Prostate gland (tissue), 2 donors: ENCODE measurements at regions not wholly inside any gene's neighbourhood (a gene's known extent, or its start where the extent isn't known, plus 50 kb on each side); places are given as distances from the start of the nearest gene placed in this dataset.

ENCODE experiments used
- DNase-seq: peaks from one replicate; pipeline ENCODE4 v3.0.0-alpha.2; 2019; ENCODE audit warnings: low spot score
- H3K27ac ChIP-seq, 2 donors: fragments of 200-600 bp; sonication (generic); 2 replicates each; pipeline ENCODE4 v1.5.1; 2017 to 2019
- H3K27me3 ChIP-seq: fragments of 200-600 bp; sonication (generic); replicated peaks from 2 replicates; pipeline ENCODE4 v1.5.1; 2019; ENCODE audit not compliant: insufficient read depth
- H3K36me3 ChIP-seq, 2 donors: fragments of 200-600 bp; sonication (generic); 1 replicate in 1 of 2; 2 replicates in 1 of 2; pipeline versions ENCODE4 v1.5.1 to v1.8.1; 2017 to 2019
- H3K4me1 ChIP-seq: fragments of 200-600 bp; sonication (generic); replicated peaks from 2 replicates; pipeline ENCODE4 v1.5.1; 2019
- H3K4me3 ChIP-seq, 2 donors: fragments of 200-600 bp; sonication (generic); 2 replicates each; pipeline ENCODE4 v1.5.1; 2017 to 2019
- H3K9me3 ChIP-seq: fragments of 200-600 bp; sonication (generic); 2 replicates; pipeline ENCODE4 v1.5.1; 2017
- POLR2A ChIP-seq: fragments of 450-650 bp; IDR thresholded peaks from one replicate; pipeline ENCODE4 v1.6.1; 2016; ENCODE audit warnings: antibody characterized with exemption, mild to moderate bottlenecking
- POLR2AphosphoS5 ChIP-seq: sonication (generic); formaldehyde crosslinking; IDR thresholded peaks from one replicate; pipeline ENCODE4 v1.6.1; 2017; ENCODE audit warnings: antibody characterized with exemption
- WGBS: methylation state at CpG from one replicate; pipeline ENCODE4 v1.1.5; 2018; 5-methylcytosine and 5-hydroxymethylcytosine counted together
- intact Hi-C: fragments of 100-400 bp; cut with DNase I; formaldehyde crosslinking; loops from one replicate; pipeline ENCODE4 v1.14.2; 2022
- TF ChIP-seq, protein P1 (sequence below), 4 experiments: fragments of 200-600 bp in 2 of 4; fragments of 450-650 bp in 2 of 4; sonication (generic) in 2 of 4; IDR thresholded peaks; 1 replicate in 3 of 4; 2 replicates in 1 of 4; pipeline ENCODE4 v1.5.1; 2016 to 2019; ENCODE audit warnings: antibody characterized with exemption in 4 of 4, mild to moderate bottlenecking in 2 of 4, moderate library complexity in 2 of 4

DNA sequence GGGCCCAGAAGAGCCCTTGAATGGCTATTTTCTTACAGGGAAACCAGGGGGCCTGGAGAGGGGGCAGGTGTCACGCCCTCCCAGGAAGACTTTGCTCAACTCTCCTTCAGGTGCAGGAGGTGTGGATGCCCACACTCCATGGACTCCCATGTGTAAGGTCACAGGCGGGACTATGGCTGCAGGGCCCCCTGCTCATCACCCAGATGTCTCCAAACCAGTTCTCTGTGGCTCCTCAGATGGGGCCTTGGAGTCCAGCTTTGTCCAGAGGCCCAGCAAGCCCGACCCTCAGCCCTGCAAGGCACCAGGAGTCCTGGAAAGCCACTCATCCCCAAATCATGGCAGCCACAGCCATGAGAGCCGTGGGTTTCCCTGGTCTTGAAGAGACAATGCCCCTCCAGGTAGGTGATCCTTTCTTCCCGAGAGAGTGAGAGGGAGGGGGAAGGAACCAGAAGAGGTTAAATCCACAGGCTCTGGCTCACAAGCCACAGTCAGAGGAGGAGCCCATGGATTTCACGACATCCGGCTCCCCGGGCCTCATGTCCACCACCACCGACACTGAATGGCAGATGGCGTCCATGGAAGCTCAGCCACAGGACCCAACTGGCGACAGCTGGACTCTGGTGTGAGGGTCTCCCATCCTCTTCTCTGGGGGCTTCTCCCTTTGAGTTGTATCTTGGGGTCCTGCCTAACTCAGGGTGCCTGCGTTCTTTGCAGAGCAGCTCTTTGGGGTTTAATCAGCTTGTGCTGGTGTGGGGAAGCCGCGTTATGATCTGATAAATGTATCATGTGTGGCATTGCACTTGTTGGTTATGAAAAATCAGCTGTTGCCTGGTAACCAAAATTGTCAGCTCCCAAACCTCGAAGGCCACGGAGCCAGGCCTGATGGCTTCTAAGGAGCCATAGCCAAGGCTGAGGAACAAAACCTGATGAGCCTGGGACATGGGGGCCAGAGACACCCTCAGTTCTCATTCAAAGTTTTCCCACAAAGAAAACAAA lies 620.4 kb downstream of the BRD1 start:
- 81% methylated on average over 15 of the region's 16 CpGs for WGBS
- Histone ChIP-seq H3K4me3 (no peak overlapping the region), H3K36me3 (no peaks in the 10 kb centered on the region), H3K4me1 (no peaks in the 10 kb centered on the region), H3K9me3 (no peaks in the 10 kb centered on the region), H3K27me3 (peaks cover 14% of the 10 kb centered on the region), H3K27ac (no peak overlapping the region)
- TF ChIP-seq, protein P1, sequence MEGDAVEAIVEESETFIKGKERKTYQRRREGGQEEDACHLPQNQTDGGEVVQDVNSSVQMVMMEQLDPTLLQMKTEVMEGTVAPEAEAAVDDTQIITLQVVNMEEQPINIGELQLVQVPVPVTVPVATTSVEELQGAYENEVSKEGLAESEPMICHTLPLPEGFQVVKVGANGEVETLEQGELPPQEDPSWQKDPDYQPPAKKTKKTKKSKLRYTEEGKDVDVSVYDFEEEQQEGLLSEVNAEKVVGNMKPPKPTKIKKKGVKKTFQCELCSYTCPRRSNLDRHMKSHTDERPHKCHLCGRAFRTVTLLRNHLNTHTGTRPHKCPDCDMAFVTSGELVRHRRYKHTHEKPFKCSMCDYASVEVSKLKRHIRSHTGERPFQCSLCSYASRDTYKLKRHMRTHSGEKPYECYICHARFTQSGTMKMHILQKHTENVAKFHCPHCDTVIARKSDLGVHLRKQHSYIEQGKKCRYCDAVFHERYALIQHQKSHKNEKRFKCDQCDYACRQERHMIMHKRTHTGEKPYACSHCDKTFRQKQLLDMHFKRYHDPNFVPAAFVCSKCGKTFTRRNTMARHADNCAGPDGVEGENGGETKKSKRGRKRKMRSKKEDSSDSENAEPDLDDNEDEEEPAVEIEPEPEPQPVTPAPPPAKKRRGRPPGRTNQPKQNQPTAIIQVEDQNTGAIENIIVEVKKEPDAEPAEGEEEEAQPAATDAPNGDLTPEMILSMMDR (IDR thresholded peaks at IDR 0.05) = no peak
- TF ChIP-seq POLR2A = no peak
- no peak for TF ChIP-seq POLR2AphosphoS5
- no peak for DNase-seq
- intact Hi-C loops = no loop called here

DNA sequence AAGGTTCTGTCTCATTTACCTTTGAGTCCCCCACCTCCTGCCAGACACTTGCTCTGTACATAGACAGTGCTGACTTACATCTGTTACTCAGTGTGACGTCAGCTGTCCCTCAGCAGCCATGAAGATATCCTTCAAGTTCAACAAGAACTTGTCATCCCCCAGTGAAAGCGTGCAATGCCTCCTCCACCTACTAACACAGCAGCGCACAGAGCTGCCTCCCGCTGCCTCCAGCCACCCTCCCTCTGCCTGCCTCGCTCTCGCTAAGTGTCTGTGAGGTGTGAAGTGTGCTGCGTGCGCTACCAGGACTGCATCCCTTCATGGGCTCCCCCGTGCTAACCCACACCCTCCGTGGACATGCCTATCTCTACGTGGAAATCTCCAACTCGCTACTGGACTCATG lies 621.4 kb downstream of the BRD1 start:
- 74% methylated on average over 12 of the region's 12 CpGs for WGBS
- no peak for DNase-seq
- TF ChIP-seq, protein P1 (IDR thresholded peaks at IDR 0.05) = no peak
- TF ChIP-seq POLR2A = no peak
- TF ChIP-seq POLR2AphosphoS5 = no peak
- no peaks in the 10 kb centered on the region for H3K4me1 ChIP-seq
- H3K27ac ChIP-seq = no peak overlapping the region
- no peak overlapping the region for H3K4me3 ChIP-seq
- H3K9me3 ChIP-seq = no peaks in the 10 kb centered on the region
- no peaks in the 10 kb centered on the region for H3K36me3 ChIP-seq
- intact Hi-C loops = no loop called here
- peaks cover 14% of the 10 kb centered on the region for H3K27me3 ChIP-seq

DNA sequence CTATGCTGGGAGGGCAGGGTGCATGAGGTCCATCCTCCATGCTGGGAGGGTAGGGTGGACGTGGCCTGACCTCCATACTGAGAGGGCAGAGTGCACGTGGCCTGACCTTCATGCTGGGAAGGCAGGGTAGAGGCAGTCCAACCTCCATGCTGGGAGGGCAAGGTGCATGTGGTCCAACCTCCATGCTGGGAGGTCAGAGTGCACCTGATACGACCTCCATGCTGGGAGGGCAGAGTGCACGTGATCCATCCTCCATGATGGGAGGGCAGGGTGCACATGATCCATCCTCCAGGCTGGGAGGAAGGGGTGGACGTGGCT lies 622.2 kb downstream of the BRD1 start:
- intact Hi-C loops = no loop called here
- no peak for TF ChIP-seq POLR2AphosphoS5
- TF ChIP-seq, protein P1 (IDR thresholded peaks at IDR 0.05) = no peak
- no peak for TF ChIP-seq POLR2A
- WGBS = 75% methylated on average over 5 of the region's 5 CpGs
- H3K27me3 ChIP-seq = peaks cover 14% of the 10 kb centered on the region
- no peaks in the 10 kb centered on the region for H3K4me1 ChIP-seq
- DNase-seq = no peak
- H3K27ac ChIP-seq = no peak overlapping the region
- no peaks in the 10 kb centered on the region for H3K36me3 ChIP-seq
- H3K9me3 ChIP-seq = no peaks in the 10 kb centered on the region
- no peak overlapping the region for H3K4me3 ChIP-seq

DNA sequence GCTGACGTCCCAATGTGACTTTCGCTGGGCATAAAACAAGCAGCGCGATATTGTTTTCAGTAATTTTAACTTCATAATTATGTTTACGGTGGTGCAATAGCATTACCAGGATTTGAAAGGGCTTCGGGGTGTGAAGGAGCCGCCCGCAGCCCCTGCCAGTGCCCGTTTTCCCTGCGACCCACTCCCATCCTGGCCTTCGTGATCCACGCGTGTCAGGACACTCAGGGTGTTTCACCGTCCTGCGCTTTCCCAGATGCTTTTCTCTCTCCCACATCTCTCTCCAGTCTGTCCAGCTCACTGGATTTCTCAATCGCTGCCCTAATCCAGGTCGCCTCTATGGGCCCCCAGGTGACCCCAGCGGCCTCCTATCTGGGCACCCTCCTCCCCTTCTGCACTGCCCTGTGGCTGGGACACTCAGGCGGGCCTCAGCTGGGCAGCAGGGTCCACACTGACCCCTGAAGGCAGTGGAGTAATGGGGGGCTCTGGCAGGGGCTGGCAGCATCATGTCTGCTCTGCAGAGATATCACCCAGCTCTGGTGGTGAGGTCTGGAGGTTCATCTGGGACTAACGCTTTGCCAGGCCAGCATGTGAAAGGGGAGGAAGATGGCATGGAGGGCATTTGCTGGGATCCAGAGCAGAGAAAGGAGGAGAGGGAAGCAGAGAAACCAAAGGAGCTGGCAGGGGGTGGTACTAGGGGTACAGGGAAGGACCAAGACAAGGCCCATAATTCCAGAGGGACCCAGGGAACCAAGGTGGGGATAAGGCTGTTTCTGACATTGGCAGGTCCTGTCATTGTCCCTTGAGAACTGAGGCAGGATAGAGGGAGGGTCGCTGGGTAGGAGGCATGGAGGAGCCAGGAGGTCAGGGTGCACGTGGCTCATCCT lies 622.8 kb downstream of the BRD1 start:
- no peaks in the 10 kb centered on the region for H3K36me3 ChIP-seq
- no peaks in the 10 kb centered on the region for H3K4me1 ChIP-seq
- no peak overlapping the region for H3K27ac ChIP-seq
- intact Hi-C loops = no loop called here
- no peak for DNase-seq
- peaks cover 14% of the 10 kb centered on the region for H3K27me3 ChIP-seq
- WGBS = 89% methylated on average over 22 of the region's 22 CpGs
- H3K4me3 ChIP-seq = no peak overlapping the region
- TF ChIP-seq POLR2AphosphoS5 (no peak), POLR2A (no peak)
- TF ChIP-seq, protein P1 (IDR thresholded peaks at IDR 0.05) = no peak
- no peaks in the 10 kb centered on the region for H3K9me3 ChIP-seq
